HL-60 (cell line): ENCODE measurements at regions not wholly inside any gene's neighbourhood (a gene's known extent, or its start where the extent isn't known, plus 50 kb on each side); places are given as distances from the start of the nearest gene placed in this dataset.

Experiments used
- DNase-seq, 2 experiments: peaks; one replicate each; pipeline ENCODE4 v3.0.0-alpha.2; 2010 to 2020; ENCODE audit warnings: low read depth in 1 of 2, low spot score in 1 of 2
- H3K27ac ChIP-seq: fragments of 250-450 bp; sonication (Bioruptor Pico); replicated peaks from 2 replicates; pipeline ENCODE4 v1.5.1; 2020; ENCODE audit warnings: mild to moderate bottlenecking, moderate library complexity
- H3K27me3 ChIP-seq: fragments of 250-450 bp; sonication (Bioruptor Pico); 2 replicates; pipeline ENCODE4 v1.5.1; 2021; ENCODE audit warnings: mild to moderate bottlenecking, moderate library complexity; ENCODE audit not compliant: insufficient read depth, poor library complexity, severe bottlenecking
- H3K4me3 ChIP-seq: replicated peaks from 2 replicates; pipeline ENCODE4 v1.5.1; 2011; ENCODE audit warnings: mild to moderate bottlenecking, control low read depth, low read length; ENCODE audit not compliant: insufficient read depth
- CTCF ChIP-seq: IDR thresholded peaks from one replicate; pipeline ENCODE4 v1.5.1; 2011; ENCODE audit warnings: low read length, control low read depth, inconsistent platforms; ENCODE audit not compliant: insufficient read depth
- GABPA ChIP-seq: IDR thresholded peaks from 2 replicates; pipeline ENCODE4 v1.6.1; 2012; ENCODE audit warnings: low read depth
- POLR2AphosphoS5 ChIP-seq: IDR thresholded peaks from 2 replicates; pipeline ENCODE4 v1.6.1; 2012; ENCODE audit warnings: low read depth
- REST ChIP-seq: IDR thresholded peaks from 2 replicates; pipeline ENCODE4 v1.6.1; 2012; ENCODE audit warnings: low read depth; ENCODE audit not compliant: insufficient replicate concordance
- SPI1 ChIP-seq: IDR thresholded peaks from 2 replicates; pipeline ENCODE4 v1.6.1; 2012; ENCODE audit warnings: low read depth, mild to moderate bottlenecking, borderline replicate concordance

GRCh38 chr11:122365610-122366360 is 249.8 kb upstream of the BLID start:
- no peak for DNase-seq
- no peak overlapping the region for H3K4me3 ChIP-seq
- TF ChIP-seq REST (no peak), GABPA (no peak), SPI1 (no peak), POLR2AphosphoS5 (no peak), CTCF (no peak)
- no peaks in the 10 kb centered on the region for H3K27me3 ChIP-seq
- no peak overlapping the region for H3K27ac ChIP-seq

GRCh38 chr11:122363296-122363695 is 247.3 kb upstream of the BLID start:
- no peak overlapping the region for H3K27ac ChIP-seq
- TF ChIP-seq CTCF (no peak), POLR2AphosphoS5 (no peak), SPI1 (no peak), REST (no peak), GABPA (no peak)
- H3K4me3 ChIP-seq = no peak overlapping the region
- H3K27me3 ChIP-seq = no peaks in the 10 kb centered on the region
- no peak for DNase-seq

- Histone ChIP-seq H3K27ac (no peak overlapping the region), H3K27me3 (no peaks in the 10 kb centered on the region), H3K4me3 (no peak overlapping the region)
- DNase-seq = no peak
- TF ChIP-seq REST (no peak), GABPA (no peak), CTCF (no peak), SPI1 (no peak), POLR2AphosphoS5 (no peak)
These were observed 246.4 kb upstream of the BLID start for GRCh38 chr11:122362381-122362780.
